ENCODE measurements at regions not wholly inside any gene's neighbourhood (a gene's known extent, or its start where the extent isn't known, plus 50 kb on each side); places are given as distances from the start of the nearest gene placed in this dataset.
A peak's percentile ranks its signal among the peaks of the same experiment; 100 is the strongest.

DNA sequence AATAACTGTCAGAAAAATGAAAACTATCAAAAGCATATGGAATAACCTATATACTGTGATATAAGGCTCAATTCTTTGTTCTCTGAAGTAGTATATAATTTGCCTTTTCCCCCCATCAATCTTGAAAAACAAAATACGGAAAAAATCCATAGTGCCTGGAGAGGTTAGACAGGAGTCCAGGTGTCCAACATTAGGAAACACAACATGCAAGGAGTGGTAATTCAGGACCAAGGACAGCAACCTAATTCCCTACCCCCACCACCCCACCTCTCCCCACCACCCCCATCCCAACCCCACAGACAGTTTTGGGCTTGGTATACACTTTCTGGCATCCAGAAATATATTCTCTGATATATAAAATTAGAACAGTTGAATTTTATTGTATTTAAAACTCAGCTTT, 55.1 kb upstream of the SLC25A26 start:
- no peak for DNase-seq

DNA sequence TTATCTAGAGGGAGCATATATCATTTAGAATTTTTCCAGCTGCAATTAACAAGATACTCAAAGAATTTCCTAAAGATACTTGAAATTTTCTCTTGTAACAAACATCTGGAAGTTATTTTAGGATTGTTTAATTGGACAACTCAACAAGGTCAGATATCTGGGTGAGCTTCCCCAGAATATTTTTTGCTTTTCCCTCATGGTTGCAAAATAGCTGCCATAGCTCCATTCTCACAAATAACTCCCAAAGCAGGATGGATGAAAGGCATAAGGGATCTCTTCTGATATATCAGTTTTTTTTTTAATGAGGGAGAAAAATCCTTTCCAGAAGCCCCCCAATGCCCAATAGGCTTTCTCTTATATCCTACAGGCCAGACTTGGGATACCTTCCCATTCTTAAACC, 56.6 kb upstream of the SLC25A26 start:
- DNase-seq = no peak

GRCh38 chr3:66163222-66163621, 57.6 kb upstream of the SLC25A26 start:
- DNase-seq = no peak

- no peak for DNase-seq
Observed at GRCh38 chr3:66162766-66163165, 58.0 kb upstream of the SLC25A26 start.

- no peak for DNase-seq
Observed at GRCh38 chr3:66158933-66159683, 61.7 kb upstream of the SLC25A26 start.

- no peak for DNase-seq
Observed at GRCh38 chr3:66154444-66154861, 66.3 kb upstream of the SLC25A26 start.

DNA sequence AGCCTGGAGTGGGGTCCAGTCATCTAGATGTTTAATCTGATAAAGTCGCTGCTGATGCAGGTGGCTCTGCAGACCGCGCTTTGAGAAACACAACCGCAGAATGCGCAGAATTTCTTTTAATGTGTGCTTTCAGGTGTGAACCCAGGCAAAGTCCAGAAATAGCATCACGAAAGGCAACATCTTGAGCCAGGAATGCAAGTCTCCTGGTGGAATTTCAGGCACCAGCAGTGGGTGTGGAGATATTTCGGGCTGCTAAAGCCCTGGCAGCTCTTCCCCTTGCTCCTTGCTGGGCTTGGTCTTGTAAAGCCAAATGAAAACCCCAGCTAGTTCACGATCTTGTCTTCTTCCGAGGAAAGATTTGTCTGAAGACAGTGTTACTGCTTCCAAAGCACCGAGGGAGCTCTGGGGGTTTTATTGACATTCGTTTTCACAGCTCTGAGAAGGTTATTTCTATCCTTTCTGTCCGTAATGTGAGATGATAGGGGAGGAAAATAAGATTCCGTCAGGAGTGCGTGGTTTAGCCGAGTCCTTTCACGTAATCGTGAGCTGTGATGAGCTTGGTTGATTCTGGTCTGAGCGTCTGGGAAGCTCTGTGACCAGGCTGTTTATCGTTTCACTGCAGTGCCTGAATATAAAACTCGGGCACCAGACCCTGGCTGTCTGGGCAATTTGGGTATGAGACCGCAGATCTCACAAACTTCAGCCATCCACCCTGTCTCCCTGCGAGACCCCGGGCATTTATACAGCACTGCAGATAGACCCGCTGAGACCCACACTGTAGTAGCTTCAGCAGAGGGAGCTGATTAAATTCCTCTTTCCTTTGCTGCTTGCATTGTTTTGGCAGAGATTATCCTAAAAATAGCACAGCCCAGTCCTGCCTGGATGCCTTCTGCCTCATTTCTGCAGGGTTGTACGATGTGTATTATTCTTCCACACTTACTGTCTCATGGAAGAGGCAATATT, 67.0 kb upstream of the SLC25A26 start:
- DNase-seq = no peak

DNA sequence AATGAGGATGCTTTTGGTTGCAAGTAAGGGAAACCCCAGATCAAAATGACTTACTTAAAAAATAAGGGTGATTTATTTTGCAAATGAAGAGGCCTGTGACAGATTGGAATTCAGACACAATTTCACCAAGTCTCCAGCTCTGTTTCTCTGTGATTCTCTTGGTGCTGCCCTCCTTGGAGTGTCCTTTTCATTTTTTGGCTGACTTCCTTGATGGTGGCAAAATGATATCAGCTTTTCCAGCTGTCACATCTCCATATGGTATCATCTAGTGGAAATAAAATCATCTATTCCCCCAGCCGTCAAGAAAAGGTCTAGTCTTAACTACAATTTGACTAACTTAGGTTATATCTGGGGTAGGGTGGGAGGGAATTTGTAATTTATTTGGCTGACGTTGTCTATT, 68.5 kb upstream of the SLC25A26 start:
- DNase-seq = no peak

DNA sequence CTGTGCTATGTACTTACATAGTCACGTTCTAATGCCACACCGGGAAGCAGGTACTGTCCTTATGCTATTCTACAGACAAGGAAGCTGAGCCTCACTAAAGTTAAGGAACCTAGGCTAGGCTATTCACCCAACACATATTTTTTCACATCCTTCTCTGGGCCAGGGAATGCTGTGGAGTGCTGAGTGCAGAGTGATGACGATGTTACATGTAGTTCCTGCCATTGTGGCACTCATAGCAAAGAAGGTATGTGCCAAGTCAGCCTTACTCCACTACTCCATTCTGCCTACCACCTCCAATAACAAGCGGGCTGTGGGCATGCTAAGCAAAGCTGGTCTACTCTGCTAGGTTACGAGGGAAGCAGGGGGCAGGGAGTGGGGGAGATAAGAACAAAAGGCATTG, 69.8 kb upstream of the SLC25A26 start:
- no peak for DNase-seq

DNA sequence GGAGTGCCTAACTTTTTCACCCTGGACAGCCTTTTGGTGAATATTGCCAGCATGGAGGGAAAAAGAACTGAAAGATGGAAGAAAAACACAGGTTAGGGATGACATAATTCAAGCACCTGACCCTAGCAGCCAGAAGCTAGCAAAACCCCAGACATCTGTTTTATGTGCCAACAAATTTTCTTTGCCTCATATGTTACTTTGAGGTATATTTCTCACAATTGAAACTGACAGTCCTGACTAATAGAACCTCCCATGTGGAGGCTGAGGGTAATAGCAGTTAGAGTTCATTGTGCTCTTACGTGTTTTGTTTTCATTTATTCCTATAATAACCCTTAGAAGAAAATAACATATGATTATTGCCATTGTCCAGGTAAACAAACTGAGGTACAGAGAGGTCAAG, 71.5 kb upstream of the SLC25A26 start:
- no peak for DNase-seq

DNA sequence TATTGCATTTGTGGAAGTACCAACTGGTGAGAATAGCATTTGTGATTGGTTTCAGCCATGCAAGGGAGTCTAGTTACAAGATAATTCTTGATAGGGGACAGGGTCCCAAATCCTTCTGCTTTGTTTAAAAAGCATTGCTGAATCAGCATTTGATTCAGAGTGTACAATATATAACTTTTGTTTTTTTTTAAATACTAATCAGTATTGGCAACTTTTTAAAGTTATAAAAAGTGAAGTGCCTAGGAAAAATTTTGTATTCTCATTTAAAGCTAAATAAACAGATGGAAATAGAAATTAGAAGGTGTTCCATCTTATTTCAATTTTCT, 75.4 kb upstream of the SLC25A26 start:
- no peak for DNase-seq

- DNase-seq = no peak
Observed at GRCh38 chr3:66144568-66145407, 76.0 kb upstream of the SLC25A26 start.

- no peak for DNase-seq
Observed at GRCh38 chr3:66142079-66142478, 78.7 kb upstream of the SLC25A26 start.

GRCh38 chr3:66140743-66141372, 79.9 kb upstream of the SLC25A26 start:
- DNase-seq = no peak

DNA sequence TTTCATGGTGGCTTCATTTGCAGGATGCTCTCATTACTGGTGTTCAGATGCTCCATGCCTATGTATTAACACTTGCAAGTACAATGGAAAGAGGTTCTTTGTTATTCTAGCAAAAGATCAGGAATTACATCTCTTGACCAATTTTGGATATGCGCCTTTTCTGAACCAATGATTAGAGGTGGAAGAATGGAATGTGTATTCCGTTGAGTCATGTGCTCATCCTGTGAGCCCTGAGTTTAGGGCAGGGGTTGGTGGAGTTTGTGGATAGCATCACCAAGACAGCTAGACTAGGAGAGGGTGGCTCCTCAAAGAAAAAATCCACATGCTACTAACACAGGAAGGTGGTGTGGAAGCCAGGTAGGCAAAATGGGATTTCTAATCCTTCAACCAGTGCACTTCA, 80.7 kb upstream of the SLC25A26 start:
- DNase-seq = no peak

- DNase-seq = no peak
Observed at GRCh38 chr3:66139415-66139814, 81.4 kb upstream of the SLC25A26 start.

GRCh38 chr3:66138336-66139313, 82.2 kb upstream of the SLC25A26 start:
- DNase-seq = peak; percentile 47

- no peak for DNase-seq
Observed at GRCh38 chr3:66136597-66136996, 84.2 kb upstream of the SLC25A26 start.

DNA sequence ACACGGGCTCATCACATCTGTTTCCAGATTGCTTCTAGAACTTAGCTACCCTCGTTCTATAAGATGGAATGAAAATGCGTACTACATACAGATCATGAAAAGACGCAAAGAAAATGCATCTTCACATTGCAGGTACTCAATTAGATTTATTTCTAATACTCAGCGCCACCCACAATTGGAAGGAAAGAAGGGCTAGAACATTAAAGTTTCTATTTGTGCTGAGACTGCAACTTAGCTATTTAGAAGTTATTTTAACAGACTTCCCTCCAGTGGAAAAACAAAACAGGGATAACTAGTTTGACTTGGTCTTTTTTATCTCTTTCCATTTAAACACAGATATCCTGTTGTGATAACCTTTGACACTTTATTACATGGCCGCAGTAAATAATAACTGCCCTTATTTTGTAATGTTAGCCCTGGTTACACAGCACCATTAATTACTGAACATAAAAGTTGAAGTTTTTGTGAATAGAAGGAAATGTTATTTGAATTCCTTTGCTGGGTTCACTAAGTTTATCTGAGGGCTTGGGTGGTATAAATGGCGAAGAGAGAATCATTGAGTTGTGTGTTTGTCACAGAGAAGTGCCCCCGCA, 86.9 kb upstream of the SLC25A26 start:
- no peak for DNase-seq

GRCh38 chr3:66133050-66133757, 87.6 kb upstream of the SLC25A26 start:
- no peak for DNase-seq

Measured in NCI-H1694 (cell line).